ENCODE measurements at regions not wholly inside any gene's neighbourhood (a gene's known extent, or its start where the extent isn't known, plus 50 kb on each side); places are given as distances from the start of the nearest gene placed in this dataset.

- DNase-seq: no peak
These were observed 121.6 kb upstream of the KLF6 start for GRCh38 chr10:3906511-3907111.

GRCh38 chr10:3904419-3904960 lies 119.5 kb upstream of the KLF6 start:
- no peak for DNase-seq

GRCh38 chr10:3902809-3903410 lies 117.9 kb upstream of the KLF6 start:
- no peak for DNase-seq

DNA sequence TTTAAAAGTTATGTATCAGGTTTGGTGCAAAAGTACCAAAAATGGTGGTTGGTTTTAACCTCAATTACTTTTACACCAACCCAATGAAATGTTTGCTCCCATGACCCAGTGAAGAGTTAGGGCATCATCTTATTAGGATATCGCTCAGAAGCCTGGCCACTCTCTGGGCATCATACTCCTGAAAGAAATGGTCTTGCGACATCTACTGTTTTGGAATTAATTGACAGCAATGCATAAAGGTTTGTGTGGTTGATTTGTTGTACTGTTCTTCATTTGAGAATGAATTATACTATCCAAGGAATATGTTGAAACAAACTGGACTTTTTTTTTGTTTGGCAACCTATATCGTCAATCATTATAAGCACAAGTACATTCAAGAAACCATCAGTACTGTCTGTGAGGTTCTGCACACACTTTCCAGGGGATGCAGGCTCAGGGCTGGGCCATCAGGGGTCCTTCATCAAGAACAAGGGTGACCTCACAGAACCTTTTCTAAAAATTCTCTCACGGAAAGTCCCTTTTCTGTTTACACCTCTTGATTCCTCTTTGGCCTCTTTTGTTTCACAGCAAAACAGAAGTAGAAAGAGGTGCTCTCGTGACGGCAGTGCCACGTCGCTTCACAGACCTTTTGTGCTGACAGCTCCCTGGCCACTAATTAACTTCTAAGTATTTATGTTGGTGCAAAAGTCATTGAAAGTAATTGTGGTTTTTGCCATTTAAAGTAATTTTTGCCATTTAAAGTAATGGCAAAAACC lies 117.2 kb upstream of the KLF6 start:
- DNase-seq: no peak

GRCh38 chr10:3901370-3901769 lies 116.4 kb upstream of the KLF6 start:
- no peak for DNase-seq

- no peak for DNase-seq
These were observed 115.4 kb upstream of the KLF6 start for GRCh38 chr10:3900391-3900790.

DNA sequence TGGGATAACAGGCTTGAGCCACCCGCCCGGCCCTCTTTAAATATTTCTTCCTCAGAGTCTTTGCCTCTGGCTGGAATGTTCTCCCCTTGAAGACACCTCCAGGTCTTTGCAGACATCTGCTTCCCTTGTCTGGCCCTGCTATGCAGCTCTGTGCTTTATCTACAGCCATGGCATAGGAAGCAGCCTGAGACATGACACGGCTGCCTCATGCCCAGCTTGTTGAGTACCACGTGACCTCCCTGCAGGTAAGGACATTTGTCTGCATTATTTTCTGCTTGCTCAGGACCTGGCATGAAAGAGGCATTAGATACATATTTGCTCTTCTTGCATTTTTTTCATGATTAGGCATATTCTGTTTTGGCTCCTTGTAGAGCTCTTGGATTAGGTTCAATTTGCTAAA lies 113.8 kb upstream of the KLF6 start:
- DNase-seq: no peak

DNA sequence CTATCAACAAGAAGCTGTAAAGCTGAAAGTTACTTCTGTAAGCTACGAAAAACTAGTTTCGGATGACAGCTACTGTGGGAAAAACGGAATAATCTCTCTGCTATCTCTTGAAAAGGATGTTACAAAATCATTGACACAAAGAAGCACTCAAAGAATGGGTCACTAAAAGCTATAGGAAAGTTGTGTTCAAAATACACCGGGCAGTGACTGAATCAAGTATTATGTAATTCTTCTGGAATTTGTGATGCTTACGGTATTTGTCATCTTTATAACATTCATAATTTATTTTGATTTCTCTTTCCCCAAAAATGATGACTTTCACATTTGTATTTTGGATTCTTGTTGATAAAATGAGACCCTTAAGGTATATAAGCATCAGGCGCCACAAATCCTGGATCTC lies 112.1 kb upstream of the KLF6 start:
- no peak for DNase-seq

DNA sequence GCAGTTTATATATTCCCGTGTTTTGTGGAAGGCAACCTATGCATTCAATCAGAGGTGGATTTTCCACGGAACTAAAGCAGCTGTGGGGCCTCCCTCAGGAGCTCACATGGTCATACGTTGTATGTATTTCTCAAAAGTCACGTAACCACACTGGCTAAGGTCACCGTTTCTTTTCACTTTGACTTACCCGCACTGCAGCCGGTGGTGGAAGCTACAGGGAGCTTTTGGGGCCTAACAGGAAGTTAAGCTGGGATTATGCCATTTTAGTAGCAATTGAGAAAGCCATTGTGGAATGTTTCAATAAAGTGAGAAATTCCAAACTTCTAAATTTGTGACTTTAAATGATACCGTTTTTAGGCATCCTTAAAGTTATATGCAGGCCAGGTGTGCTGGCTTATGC lies 111.2 kb upstream of the KLF6 start:
- DNase-seq: no peak

DNA sequence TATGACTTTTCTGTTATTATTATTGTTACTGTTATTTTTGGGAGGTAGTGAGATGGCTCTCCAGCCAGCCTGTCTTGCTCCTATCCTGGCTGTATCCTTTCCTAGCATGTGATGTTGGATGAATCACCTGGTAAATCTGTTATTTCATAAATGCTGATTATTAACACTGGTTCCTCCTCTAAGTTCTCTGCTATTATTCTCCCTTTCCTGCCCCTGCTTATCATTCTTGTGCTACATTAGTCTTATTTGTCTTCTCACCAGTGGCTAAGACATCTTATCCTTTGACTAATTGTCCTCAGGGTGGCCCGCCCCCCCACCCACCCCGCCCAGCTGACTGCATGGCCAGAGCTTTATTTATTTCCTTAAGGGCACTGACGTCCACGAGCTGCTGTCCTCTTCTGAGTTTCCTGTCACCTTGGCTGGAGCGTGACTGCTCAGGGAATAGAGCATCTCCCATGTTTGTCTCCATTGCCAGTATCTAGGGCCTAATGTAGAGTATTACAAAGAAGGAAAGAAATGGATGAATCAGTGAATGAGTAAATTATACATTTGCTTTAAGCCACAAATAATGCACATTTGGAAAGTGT lies 110.1 kb upstream of the KLF6 start:
- no peak for DNase-seq

GRCh38 chr10:3893901-3894563 lies 109.0 kb upstream of the KLF6 start:
- DNase-seq: no peak

- no peak for DNase-seq
These were observed 107.7 kb upstream of the KLF6 start for GRCh38 chr10:3892440-3893425.

DNA sequence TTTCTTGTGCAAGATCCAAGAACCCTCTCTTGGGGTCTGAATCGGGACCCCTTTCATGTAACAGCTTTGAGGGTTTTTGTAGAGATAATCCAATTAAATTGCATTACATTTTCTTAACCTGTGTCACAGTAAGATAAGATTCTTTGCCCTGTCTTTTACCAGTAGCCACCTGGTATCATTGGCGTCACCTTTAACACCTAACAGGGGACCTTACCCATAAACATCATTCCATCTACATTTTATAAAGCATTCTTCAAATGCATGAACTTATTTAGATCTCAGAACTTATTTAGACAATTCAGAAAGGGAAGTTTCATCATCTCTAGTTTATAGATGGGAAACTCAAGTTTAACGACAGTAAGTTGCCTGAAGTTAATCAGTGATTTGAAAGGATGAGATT lies 106.4 kb upstream of the KLF6 start:
- DNase-seq: no peak

GRCh38 chr10:3890602-3891352 lies 105.8 kb upstream of the KLF6 start:
- DNase-seq: no peak

- DNase-seq: no peak
These were observed 105.0 kb upstream of the KLF6 start for GRCh38 chr10:3889961-3890522.

DNA sequence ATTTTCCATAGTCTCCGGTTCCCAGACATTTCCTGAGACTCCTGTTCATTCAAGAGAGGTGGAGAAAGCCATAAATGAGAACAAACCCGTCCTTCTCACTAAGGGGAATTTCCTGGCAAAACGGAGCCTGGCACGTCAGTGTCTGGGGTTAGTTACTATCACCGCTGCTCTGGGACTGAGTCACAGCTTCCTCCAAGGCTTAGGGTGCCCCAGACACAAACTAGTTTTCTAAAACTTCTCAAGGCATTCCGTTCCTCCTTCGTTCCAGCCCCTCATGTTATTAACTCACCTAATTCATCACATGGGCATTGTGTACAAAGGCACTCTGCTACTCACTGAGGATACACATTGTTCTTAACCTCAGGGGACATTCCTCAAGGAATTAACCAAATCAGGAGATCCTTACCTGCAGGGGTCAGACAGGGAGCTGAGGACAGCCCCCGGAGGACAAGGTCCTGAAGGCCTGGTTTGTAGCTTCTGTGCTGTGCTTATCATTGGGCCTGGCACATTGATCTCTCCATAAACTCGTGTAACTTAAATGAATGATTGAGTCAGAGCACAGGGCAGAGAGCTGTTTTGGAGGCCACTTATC lies 103.0 kb upstream of the KLF6 start:
- DNase-seq: no peak

- DNase-seq: no peak
These were observed 102.4 kb upstream of the KLF6 start for GRCh38 chr10:3887404-3887803.

DNA sequence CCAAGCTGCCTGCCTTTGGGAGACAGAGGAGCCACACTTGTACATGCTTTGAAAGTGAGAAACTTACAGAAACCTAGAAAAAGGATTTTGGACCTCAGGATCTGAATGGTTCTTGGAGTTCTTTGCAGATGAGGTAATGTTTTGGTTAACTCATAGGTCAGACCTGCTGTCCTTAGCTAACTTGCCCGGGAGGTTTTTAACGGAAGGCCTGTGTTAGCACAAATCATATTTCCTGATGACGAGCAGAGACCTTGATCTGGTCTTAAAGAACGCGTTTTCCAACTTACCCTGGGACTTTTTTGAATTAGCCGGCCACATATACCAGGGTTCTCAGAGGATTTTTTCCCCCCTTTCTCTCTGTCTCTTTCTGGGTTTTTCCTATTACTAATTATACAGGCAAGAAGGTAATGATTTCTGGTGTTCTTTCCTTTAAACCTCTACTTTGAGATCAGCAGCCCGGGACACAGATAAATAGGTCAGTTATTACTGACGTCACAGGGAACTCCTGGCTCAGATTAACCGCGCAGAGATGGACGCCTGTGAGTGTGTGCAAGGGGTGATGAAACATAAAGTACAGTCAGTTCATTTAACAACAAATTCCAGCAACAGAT lies 101.7 kb upstream of the KLF6 start:
- DNase-seq: no peak

DNA sequence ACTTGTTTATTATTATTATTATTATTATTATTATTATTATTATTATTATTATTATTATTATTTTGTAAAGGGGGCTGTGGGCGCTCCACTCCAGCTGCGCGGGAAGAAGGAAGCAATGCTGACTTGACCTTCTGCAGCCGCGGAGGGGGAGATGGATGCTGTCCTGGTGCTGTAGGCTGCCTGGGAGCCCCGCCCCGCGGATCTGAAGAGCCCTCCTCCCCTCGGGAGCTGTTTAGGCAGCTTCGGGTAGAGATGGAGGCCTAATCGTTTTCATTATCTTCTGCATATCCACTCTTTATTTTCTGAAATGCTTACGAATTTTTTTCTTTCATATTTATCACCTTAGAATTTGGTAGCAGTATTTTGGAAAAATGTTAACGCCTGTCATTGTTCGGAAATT lies 101.2 kb upstream of the KLF6 start:
- no peak for DNase-seq

GRCh38 chr10:3882855-3883254 lies 97.8 kb upstream of the KLF6 start:
- no peak for DNase-seq
